ENCODE measurements at regions not wholly inside any gene's neighbourhood (a gene's known extent, or its start where the extent isn't known, plus 50 kb on each side); places are given as distances from the start of the nearest gene placed in this dataset.

- no peak for TF ChIP-seq CTCF (conservative IDR thresholded peaks at IDR 0.05; ENCODE audit: low read length)
- no peak for TF ChIP-seq EZH2phosphoT487 (IDR thresholded peaks at IDR 0.05; ENCODE audit: borderline replicate concordance)
Observed at GRCh38 chr2:111519071-111519470, 364.9 kb downstream of the ANAPC1 start.
